Sigmoid colon (tissue), 6 donors: ENCODE measurements at regions not wholly inside any gene's neighbourhood (a gene's known extent, or its start where the extent isn't known, plus 50 kb on each side); places are given as distances from the start of the nearest gene placed in this dataset.

Experiments
- DNase-seq: peaks from one replicate; pipeline ENCODE4 v3.0.0-alpha.2; 2019
- H3K27ac ChIP-seq, 4 donors: fragments of 200-600 bp; sonication (generic); one replicate each; pipeline ENCODE4 v1.5.1; 2016 to 2019; ENCODE audit warnings: mild to moderate bottlenecking in 1 of 4
- H3K27me3 ChIP-seq, 3 donors: fragments of 200-600 bp; sonication (generic); one replicate each; pipeline ENCODE4 v1.5.1; 2019; ENCODE audit warnings: mild to moderate bottlenecking in 1 of 3
- H3K36me3 ChIP-seq, 4 donors: fragments of 200-600 bp; sonication (generic); one replicate each; pipeline ENCODE4 v1.5.1; 2016 to 2019
- H3K4me1 ChIP-seq, 4 donors: fragments of 200-600 bp; sonication (generic); one replicate each; pipeline ENCODE4 v1.5.1; 2017 to 2019
- H3K4me3 ChIP-seq, 4 donors: fragments of 200-600 bp; sonication (generic); one replicate each; pipeline ENCODE4 v1.5.1; 2017 to 2019; ENCODE audit warnings: mild to moderate bottlenecking in 2 of 4, moderate library complexity in 1 of 4
- H3K9me3 ChIP-seq, 4 donors: fragments of 200-600 bp in 3 of 4; sonication (generic) in 3 of 4; one replicate each; pipeline versions ENCODE4 v1.5.1 to v1.6.1; 2013 to 2019
- CTCF ChIP-seq, 4 experiments: fragments of 450-650 bp in 3 of 4; fragments of 200-600 bp in 1 of 4; IDR thresholded peaks; one replicate each; pipeline ENCODE4 v1.5.1; 2016 to 2019; ENCODE audit warnings: antibody characterized with exemption in 4 of 4, mild to moderate bottlenecking in 3 of 4, moderate library complexity in 2 of 4
- EP300 ChIP-seq, 4 donors: sonication (generic); formaldehyde crosslinking; IDR thresholded peaks; one replicate each; pipeline ENCODE4 v1.6.1; 2017; ENCODE audit warnings: antibody characterized with exemption in 4 of 4
- POLR2A ChIP-seq, 2 donors: fragments of 450-650 bp; IDR thresholded peaks; one replicate each; pipeline ENCODE4 v1.6.1; 2016; ENCODE audit warnings: antibody characterized with exemption in 2 of 2, mild to moderate bottlenecking in 2 of 2, moderate library complexity in 2 of 2
- POLR2AphosphoS5 ChIP-seq, 4 donors: sonication (generic); formaldehyde crosslinking; IDR thresholded peaks; one replicate each; pipeline ENCODE4 v1.6.1; 2017; ENCODE audit warnings: antibody characterized with exemption in 4 of 4
- WGBS, 2 donors: extraction: QIAGEN DNeasy Blood & Tissue Kit; methylation state at CpG; one replicate each; pipeline ENCODE4 v1.1.7; 2013; 5-methylcytosine and 5-hydroxymethylcytosine counted together
- intact Hi-C: fragments of 100-400 bp; cut with DNase I; formaldehyde crosslinking; loops from one replicate; pipeline ENCODE4 v1.15.1; 2023
- donor health status: healthy with polysubstance abuse.
- donor health status: healthy.

- intact Hi-C loops: no loop called here
- Histone ChIP-seq H3K27ac (no peak overlapping the region), H3K36me3 (no peaks in the 10 kb centered on the region), H3K4me1 (no peaks in the 10 kb centered on the region), H3K4me3 (no peak overlapping the region), H3K27me3 (peaks cover 0 to 28% (median 0%) of the 10 kb centered on the region in 3 donors), H3K9me3 (no peaks in the 10 kb centered on the region)
- peak; percentile 27 for DNase-seq
- TF ChIP-seq CTCF (IDR thresholded peaks at IDR 0.05): no peak
- TF ChIP-seq EP300 (IDR thresholded peaks at IDR 0.05): no peak
- no peak for TF ChIP-seq POLR2A (IDR thresholded peaks at IDR 0.05)
- TF ChIP-seq POLR2AphosphoS5 (IDR thresholded peaks at IDR 0.05): no peak
- 91 to 94% methylated on average over 12 of the region's 12 CpGs for WGBS, 2 donors
Measured at GRCh38 chr18:47737198-47737830, 193.1 kb downstream of the SMAD2 start.

- H3K4me3 ChIP-seq: no peak overlapping the region
- WGBS, 2 donors: 81 to 82% methylated on average over 5 of the region's 5 CpGs
- intact Hi-C loops: no loop called here
- no peak overlapping the region for H3K27ac ChIP-seq
- H3K4me1 ChIP-seq: no peaks in the 10 kb centered on the region
- H3K9me3 ChIP-seq: no peaks in the 10 kb centered on the region
- peaks cover 0 to 28% (median 0%) of the 10 kb centered on the region in 3 donors for H3K27me3 ChIP-seq
- peak; percentile 32 for DNase-seq
- TF ChIP-seq POLR2A (IDR thresholded peaks at IDR 0.05): no peak
- TF ChIP-seq POLR2AphosphoS5 (IDR thresholded peaks at IDR 0.05): no peak
- TF ChIP-seq EP300 (IDR thresholded peaks at IDR 0.05): no peak
- TF ChIP-seq CTCF (IDR thresholded peaks at IDR 0.05): no peak
- no peaks in the 10 kb centered on the region for H3K36me3 ChIP-seq
Measured at GRCh38 chr18:47736376-47737140, 193.9 kb downstream of the SMAD2 start.

GRCh38 chr18:47735041-47735702 is 195.3 kb downstream of the SMAD2 start:
- no peaks in the 10 kb centered on the region for H3K4me1 ChIP-seq
- peak; percentile 41 for DNase-seq
- intact Hi-C loops: no loop called here
- no peaks in the 10 kb centered on the region for H3K36me3 ChIP-seq
- no peak overlapping the region for H3K27ac ChIP-seq
- H3K27me3 ChIP-seq: peaks cover 0 to 28% (median 0%) of the 10 kb centered on the region in 3 donors
- WGBS, 2 donors: 81 to 83% methylated on average over 8 of the region's 8 CpGs
- H3K4me3 ChIP-seq: no peak overlapping the region
- no peak for TF ChIP-seq POLR2AphosphoS5 (IDR thresholded peaks at IDR 0.05)
- no peak for TF ChIP-seq POLR2A (IDR thresholded peaks at IDR 0.05)
- TF ChIP-seq EP300 (IDR thresholded peaks at IDR 0.05): no peak
- TF ChIP-seq CTCF (IDR thresholded peaks at IDR 0.05): no peak
- no peaks in the 10 kb centered on the region for H3K9me3 ChIP-seq

GRCh38 chr18:47731276-47731675 is 199.2 kb downstream of the SMAD2 start:
- no peak for TF ChIP-seq CTCF (IDR thresholded peaks at IDR 0.05)
- no peak for TF ChIP-seq POLR2A (IDR thresholded peaks at IDR 0.05)
- TF ChIP-seq EP300 (IDR thresholded peaks at IDR 0.05): no peak
- TF ChIP-seq POLR2AphosphoS5 (IDR thresholded peaks at IDR 0.05): no peak
- Histone ChIP-seq H3K4me3 (no peak overlapping the region), H3K36me3 (no peaks in the 10 kb centered on the region), H3K27me3 (peaks cover 0 to 20% (median 0%) of the 10 kb centered on the region in 3 donors), H3K9me3 (no peaks in the 10 kb centered on the region), H3K4me1 (no peaks in the 10 kb centered on the region), H3K27ac (no peak overlapping the region)
- peak; percentile 41 for DNase-seq
- 81 to 88% methylated on average over 5 of the region's 5 CpGs for WGBS, 2 donors
- intact Hi-C loops: no loop called here
